HCT116 (cell line): ENCODE measurements at regions not wholly inside any gene's neighbourhood (a gene's known extent, or its start where the extent isn't known, plus 50 kb on each side); places are given as distances from the start of the nearest gene placed in this dataset.

Source experiments
- ATAC-seq: fragments of 200-7000 bp; cut with Tn5 transposase; 2 replicates; pipeline ENCODE4 v1.9.1; 2020; ENCODE audit warnings: mild to moderate bottlenecking, moderate library complexity
- BruUV-seq: library from RNA; stranded (reverse); fragments of 400-500 nt; replicated peaks from 2 replicates; lab custom pipeline; 2021; lab: Mats Ljungman, UMichigan
- CTCF ChIA-PET: fragments of 300-600 bp; sonication (Branson Sonifier 250); formaldehyde crosslinking; loops from one replicate; lab custom pipeline; 2021; ENCODE audit warnings: antibody characterized with exemption; lab: Charles Lee
- POLR2A ChIA-PET: fragments of 300-600, 350-600 bp; sonication (Branson Sonifier 250); formaldehyde crosslinking; loops from one replicate; lab custom pipeline; 2021; ENCODE audit warnings: antibody characterized with exemption; lab: Charles Lee
- RAD21 ChIA-PET, 2 experiments: fragments of 300-600 bp; sonication (Branson Sonifier 250); formaldehyde crosslinking; loops; one replicate each; lab custom pipeline; 2023; ENCODE audit warnings: low total read pairs in 2 of 2; ENCODE audit not compliant: uncharacterized antibody in 2 of 2, unreplicated experiment in 2 of 2, low non-redundant PET in 1 of 2; lab: Charles Lee
- DNase-seq: peaks from one replicate; pipeline ENCODE4 v3.0.0-alpha.2; 2010; ENCODE audit warnings: low read depth, low spot score
- H2AFZ ChIP-seq: fragments of 200-600 bp; shearing (Covaris generic), sonication (generic); 2 replicates; pipeline ENCODE4 v1.6.1; 2017; ENCODE audit warnings: low read depth, mixed run types, mixed read lengths, antibody characterized with exemption, low read length; ENCODE audit not compliant: poor library complexity, severe bottlenecking
- H3K27ac ChIP-seq: 2 replicates; pipeline ENCODE4 v1.5.1; 2012; ENCODE audit warnings: low read depth, low read length
- H3K27me3 ChIP-seq: fragments of 200-600 bp; sonication (generic); 2 replicates; pipeline ENCODE4 v1.6.1; 2016; ENCODE audit warnings: mixed run types, low read length, mixed read lengths; ENCODE audit not compliant: insufficient read depth
- H3K36me3 ChIP-seq, 2 experiments: fragments of 200-500 bp in 1 of 2; fragments of 200-600 bp in 1 of 2; sonication (Bioruptor generic) in 1 of 2; sonication (generic) in 1 of 2; 2 replicates each; pipeline versions ENCODE4 v1.5.1 to v1.6.1; 2014 to 2016; ENCODE audit warnings: low read length in 2 of 2, inconsistent platforms in 1 of 2, mixed read lengths in 1 of 2, mixed run types in 1 of 2; ENCODE audit not compliant: insufficient read depth in 2 of 2, control insufficient read depth in 1 of 2
- H3K4me1 ChIP-seq, 2 experiments: fragments of 200-600 bp in 1 of 2; sonication (generic) in 1 of 2; 2 replicates each; pipeline versions ENCODE4 v1.5.1 to v1.6.1; 2012 to 2017; ENCODE audit warnings: low read length in 2 of 2, inconsistent platforms in 1 of 2, mild to moderate bottlenecking in 1 of 2, mixed read lengths in 1 of 2, mixed run types in 1 of 2, moderate library complexity in 1 of 2; ENCODE audit not compliant: insufficient read depth in 2 of 2, control insufficient read depth in 1 of 2
- H3K4me2 ChIP-seq: fragments of 200-600 bp; sonication (generic); 2 replicates; pipeline ENCODE4 v1.6.1; 2017; ENCODE audit warnings: mixed run types, low read length, mixed read lengths
- H3K4me3 ChIP-seq, 2 experiments: fragments of 200-600 bp in 1 of 2; sonication (generic) in 1 of 2; replicated peaks in 1 of 2; 2 replicates each; pipeline ENCODE4 v1.5.1; 2011 to 2016; ENCODE audit warnings: low read length in 2 of 2, control low read depth in 1 of 2, low read depth in 1 of 2, mild to moderate bottlenecking in 1 of 2, mixed read lengths in 1 of 2, mixed run types in 1 of 2
- H3K79me2 ChIP-seq: fragments of 200-600 bp; sonication (generic); 2 replicates; pipeline ENCODE4 v1.6.1; 2017; ENCODE audit warnings: mild to moderate bottlenecking, mixed run types, low read length, moderate library complexity, mixed read lengths; ENCODE audit not compliant: insufficient read depth
- H3K9ac ChIP-seq: fragments of 200-600 bp; sonication (generic); 2 replicates; pipeline ENCODE4 v1.6.1; 2016; ENCODE audit warnings: low read length, mixed read lengths
- H3K9me2 ChIP-seq: fragments of 200-600 bp; sonication (generic), shearing (Covaris generic); 2 replicates; pipeline ENCODE4 v1.6.1; 2017; ENCODE audit warnings: mixed run types, mild to moderate bottlenecking, moderate library complexity; ENCODE audit not compliant: insufficient read depth
- H3K9me3 ChIP-seq, 2 experiments: fragments of 200-500 bp in 1 of 2; fragments of 200-600 bp in 1 of 2; sonication (Bioruptor generic) in 1 of 2; sonication (generic) in 1 of 2; 2 replicates each; pipeline ENCODE4 v1.6.1; 2014 to 2017; ENCODE audit warnings: low read length in 2 of 2, mixed read lengths in 2 of 2, inconsistent platforms in 1 of 2, low read depth in 1 of 2, mild to moderate bottlenecking in 1 of 2, mixed run types in 1 of 2, moderate library complexity in 1 of 2; ENCODE audit not compliant: control insufficient read depth in 1 of 2, insufficient read depth in 1 of 2
- H4K20me1 ChIP-seq: fragments of 200-600 bp; sonication (generic), shearing (Covaris generic); 2 replicates; pipeline ENCODE4 v1.6.1; 2017; ENCODE audit warnings: mixed run types, mild to moderate bottlenecking, moderate library complexity; ENCODE audit not compliant: insufficient read depth
- ATF3 ChIP-seq: IDR thresholded peaks from 2 replicates; pipeline ENCODE4 v1.6.1; 2012
- CBX3 ChIP-seq: IDR thresholded peaks from 2 replicates; pipeline ENCODE4 v1.6.1; 2012; ENCODE audit warnings: low read depth
- CTCF ChIP-seq, 3 experiments: fragments of 200-600 bp in 1 of 3; sonication (generic) in 1 of 3; IDR thresholded peaks in 2 of 3; conservative IDR thresholded peaks in 1 of 3; 2 replicates each; pipeline ENCODE4 v1.5.1; 2012 to 2017; ENCODE audit warnings: low read depth in 2 of 3, low read length in 2 of 3, antibody characterized with exemption in 1 of 3, borderline replicate concordance in 1 of 3, control low read depth in 1 of 3, mild to moderate bottlenecking in 1 of 3, mixed read lengths in 1 of 3, mixed run types in 1 of 3, moderate library complexity in 1 of 3; ENCODE audit not compliant: insufficient read depth in 1 of 3
- ELF1 ChIP-seq: IDR thresholded peaks from 2 replicates; pipeline ENCODE4 v1.6.1; 2012; ENCODE audit warnings: low read depth, borderline replicate concordance
- EZH2 ChIP-seq: fragments of 200-600 bp; sonication (generic); IDR thresholded peaks from 2 replicates; pipeline ENCODE4 v1.6.1; 2017; ENCODE audit warnings: antibody characterized with exemption, mixed run types
- FOSL1 ChIP-seq: IDR thresholded peaks from 2 replicates; pipeline ENCODE4 v1.6.1; 2012; ENCODE audit warnings: low read depth
- JUND ChIP-seq: IDR thresholded peaks from 2 replicates; pipeline ENCODE4 v1.6.1; 2012
- MAX ChIP-seq: IDR thresholded peaks from 2 replicates; pipeline ENCODE4 v1.6.1; 2012
- POLR2A ChIP-seq: IDR thresholded peaks from 2 replicates; pipeline ENCODE4 v1.7.0; 2011; ENCODE audit warnings: borderline replicate concordance; ENCODE audit not compliant: insufficient read depth, insufficient read length; ENCODE audit errors: extremely low read depth
- REST ChIP-seq: IDR thresholded peaks from 2 replicates; pipeline ENCODE4 v1.6.1; 2012; ENCODE audit warnings: low read depth
- SIN3A ChIP-seq: IDR thresholded peaks from 2 replicates; pipeline ENCODE4 v1.6.1; 2012; ENCODE audit warnings: low read depth
- SP1 ChIP-seq: IDR thresholded peaks from 2 replicates; pipeline ENCODE4 v1.6.1; 2012; ENCODE audit warnings: low read depth
- YY1 ChIP-seq: IDR thresholded peaks from 2 replicates; pipeline ENCODE4 v1.6.1; 2011; ENCODE audit warnings: low read length, low read depth, moderate library complexity, mild to moderate bottlenecking; ENCODE audit not compliant: insufficient replicate concordance; ENCODE audit errors: extremely low read depth
- ZBTB33 ChIP-seq: IDR thresholded peaks from 2 replicates; pipeline ENCODE4 v1.6.1; 2011; ENCODE audit warnings: mild to moderate bottlenecking, low read length, moderate library complexity; ENCODE audit not compliant: insufficient replicate concordance; ENCODE audit errors: extremely low read depth
- ZFX ChIP-seq: fragments of 450-650 bp; IDR thresholded peaks from 2 replicates; pipeline ENCODE4 v1.6.1; 2017
- ZNF274 ChIP-seq: fragments of 200-500 bp; sonication (Bioruptor generic); IDR thresholded peaks from 2 replicates; pipeline ENCODE4 v1.6.1; 2014; ENCODE audit warnings: mild to moderate bottlenecking, low read depth, low read length, inconsistent platforms
- intact Hi-C: fragments of 100-400 bp; cut with micrococcal nuclease; formaldehyde crosslinking; loops from 2 replicates; pipeline ENCODE4 v1.10.0; 2022

GRCh38 chr11:104803776-104804175, 94.5 kb downstream of the CASP12 start (continued):
- TF ChIP-seq REST (no peak), YY1 (no peak), CBX3 (no peak)

GRCh38 chr11:104799251-104799650, 99.0 kb downstream of the CASP12 start:
- H3K27ac ChIP-seq = no peak overlapping the region
- H3K27me3 ChIP-seq = no peaks in the 10 kb centered on the region
- POLR2A ChIA-PET = no interaction called here
- H3K9me2 ChIP-seq = no peaks in the 10 kb centered on the region; the same call in 1 of the 2 replicates
- H3K4me3 ChIP-seq = no peak overlapping the region
- no TSS peak for BruUV-seq
- no peaks in the 10 kb centered on the region for H3K4me1 ChIP-seq
- H2AFZ ChIP-seq = no peak overlapping the region
- H3K36me3 ChIP-seq = no peaks in the 10 kb centered on the region
- no peaks in the 10 kb centered on the region for H3K79me2 ChIP-seq
- H4K20me1 ChIP-seq = no peaks in the 10 kb centered on the region
- RAD21 ChIA-PET = no interaction called here
- DNase-seq = no peak
- no peak for TF ChIP-seq CTCF (IDR thresholded peaks at IDR 0.05 in 2 of 3, conservative IDR thresholded peaks at IDR 0.05 in 1 of 3; ENCODE audit: borderline replicate concordance in 1 of 3, insufficient read depth in 1 of 3, low read depth in 2 of 3, low read length in 2 of 3)
- no peak for TF ChIP-seq SIN3A
- no peak for TF ChIP-seq ZBTB33
- no peak for TF ChIP-seq POLR2A
- TF ChIP-seq MAX = no peak
- TF ChIP-seq CBX3 = no peak
- TF ChIP-seq ZNF274 = no peak
- TF ChIP-seq SP1 = no peak
- TF ChIP-seq EZH2 = no peak
- no peak for TF ChIP-seq YY1
- TF ChIP-seq JUND = no peak
- TF ChIP-seq ELF1 = no peak
- no peak for TF ChIP-seq FOSL1
- TF ChIP-seq ZFX = no peak
- TF ChIP-seq ATF3 = no peak
- TF ChIP-seq, all 23 proteins: peak for 0
- Histone ChIP-seq H3K9me3 (no peaks in the 10 kb centered on the region), H3K9ac (no peak overlapping the region), H3K4me2 (no peak overlapping the region)
- ATAC-seq = no peak
- intact Hi-C loops = no loop called here
- CTCF ChIA-PET = no interaction called here
